ENCODE measurements at regions not wholly inside any gene's neighbourhood (a gene's known extent, or its start where the extent isn't known, plus 50 kb on each side); places are given as distances from the start of the nearest gene placed in this dataset.

DNA sequence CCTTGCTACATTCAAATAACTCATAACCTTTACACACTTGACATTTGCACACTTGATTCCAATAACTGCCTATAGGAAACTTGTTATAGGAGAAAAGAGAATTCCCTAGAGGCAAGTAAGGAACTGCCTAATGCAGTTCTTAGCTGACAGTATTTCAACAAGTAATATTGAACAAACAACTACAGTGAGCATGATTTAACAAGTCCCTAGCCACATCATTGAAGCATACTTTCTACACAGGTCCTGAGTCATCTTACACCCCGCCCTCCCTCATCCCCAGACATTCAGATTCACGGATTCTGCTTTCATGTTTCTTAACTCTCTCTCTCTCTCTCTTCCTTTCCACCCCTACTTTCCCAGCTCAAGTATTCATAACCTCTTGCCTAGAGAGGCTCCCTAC lies 153.5 kb downstream of the LSM5 start:
- no peak for DNase-seq

DNA sequence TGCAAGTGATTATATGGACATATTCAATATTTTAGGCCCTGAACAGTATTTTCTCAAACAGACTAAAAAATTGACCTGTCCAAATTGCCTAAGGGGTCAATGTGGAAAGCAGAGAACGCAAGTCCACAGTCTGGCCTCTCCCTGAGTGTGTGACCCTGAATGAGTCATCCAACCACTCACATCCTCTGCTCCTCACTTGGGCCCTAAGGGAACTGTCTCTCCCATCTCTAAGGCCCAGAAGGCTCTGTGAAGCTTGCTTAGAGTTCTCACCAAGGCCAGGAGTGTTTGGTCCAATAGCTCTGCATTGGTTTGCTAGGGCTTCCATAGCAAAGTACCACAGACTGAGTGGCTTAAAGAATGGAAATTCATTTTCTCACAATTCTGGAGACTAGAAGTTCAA lies 155.1 kb downstream of the LSM5 start:
- no peak for DNase-seq

- DNase-seq: no peak
Measured at GRCh38 chr7:32330602-32331001, 159.6 kb downstream of the LSM5 start.

DNA sequence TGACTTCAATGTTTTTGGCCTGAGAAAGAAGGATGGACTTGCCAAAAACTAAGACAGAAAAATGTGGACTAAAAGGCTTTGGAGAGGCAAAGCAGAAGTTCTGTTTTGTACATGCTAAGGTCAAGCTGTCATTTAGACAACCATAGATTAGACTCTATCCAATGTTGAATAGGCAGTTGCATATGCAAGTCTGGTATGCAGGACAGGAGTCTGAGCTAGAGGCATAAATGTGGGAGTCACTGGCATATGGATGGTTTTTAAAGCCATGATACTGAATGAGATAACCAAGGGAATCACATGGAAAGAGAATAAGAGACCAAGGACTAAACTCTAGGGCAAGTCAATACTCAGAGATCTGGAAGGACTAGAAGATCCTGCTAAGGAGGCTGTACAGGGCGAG lies 164.1 kb downstream of the LSM5 start:
- DNase-seq: no peak

DNA sequence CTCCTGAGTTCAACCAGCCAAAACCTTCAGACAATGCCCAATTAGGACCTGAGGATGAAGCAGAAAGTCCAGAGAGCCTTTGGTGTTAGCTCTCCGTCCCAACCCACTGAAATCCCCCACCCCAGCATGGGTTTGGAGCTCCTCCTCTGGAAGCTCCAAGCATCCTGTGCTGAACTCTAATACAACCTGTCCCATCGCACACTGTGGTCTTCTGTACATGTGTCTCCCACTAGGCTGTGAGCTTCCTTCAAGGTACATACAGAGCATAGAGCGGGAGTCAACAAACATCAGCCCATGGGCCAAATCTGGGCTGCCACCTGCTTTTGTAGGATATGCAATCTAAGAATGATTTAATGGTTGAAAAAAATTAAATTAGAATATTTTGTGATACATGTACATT lies 166.5 kb downstream of the LSM5 start:
- no peak for DNase-seq

- DNase-seq: no peak
Measured at GRCh38 chr7:32319012-32319382, 171.2 kb downstream of the LSM5 start.

GRCh38 chr7:32318300-32319011 lies 171.7 kb downstream of the LSM5 start:
- DNase-seq: no peak

DNA sequence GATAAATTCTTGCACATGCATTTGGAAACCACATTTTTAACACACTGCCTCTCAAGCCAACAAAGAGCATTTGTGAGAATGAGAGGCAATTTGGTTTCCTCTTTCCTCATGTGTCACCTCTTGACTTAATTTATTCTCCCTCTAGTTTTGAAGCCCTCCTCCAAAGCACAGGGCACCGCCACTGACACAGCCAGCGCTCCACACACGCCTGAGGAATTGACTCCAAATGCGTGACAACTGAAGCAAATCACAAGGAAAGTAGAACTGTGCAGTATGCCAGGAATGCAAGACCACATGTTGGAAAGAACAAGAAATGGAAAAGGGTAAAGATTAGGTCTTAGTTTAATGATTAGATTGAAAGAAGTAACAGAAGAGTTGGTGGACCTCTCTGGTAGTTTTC lies 173.3 kb downstream of the LSM5 start:
- no peak for DNase-seq

- DNase-seq: no peak
Measured at GRCh38 chr7:32314761-32315160, 175.4 kb downstream of the LSM5 start.

- DNase-seq: no peak
Measured at GRCh38 chr7:32301427-32301826, 188.8 kb downstream of the LSM5 start.

DNA sequence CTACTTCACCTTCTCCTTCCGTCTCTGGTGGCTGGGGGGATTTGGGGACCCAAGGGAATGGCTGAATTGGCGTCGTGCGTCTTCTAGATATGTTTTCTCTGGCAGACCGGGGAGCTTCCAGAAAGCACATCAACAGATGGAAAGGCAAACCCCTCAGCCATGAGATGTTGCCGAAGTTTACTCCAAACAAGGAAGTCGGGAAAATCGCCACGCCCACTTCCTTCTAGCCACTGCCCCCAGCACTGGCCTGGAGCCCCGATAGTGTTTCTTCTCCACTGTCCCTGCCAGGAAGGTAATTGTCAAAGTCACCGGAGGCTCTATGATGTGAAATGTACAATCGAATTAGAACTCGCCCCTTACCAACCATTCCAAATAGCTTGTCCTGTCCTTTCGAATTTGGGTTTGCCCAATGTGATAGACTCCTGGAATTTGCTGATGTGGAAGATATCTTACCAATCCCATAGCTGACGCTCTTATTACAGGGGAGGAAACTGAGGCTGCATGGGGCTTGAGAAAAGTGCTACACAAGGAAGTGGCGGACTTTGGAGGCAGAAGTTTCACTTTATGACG lies 191.0 kb downstream of the LSM5 start:
- DNase-seq: no peak

- DNase-seq: no peak
Measured at GRCh38 chr7:32298408-32299132, 191.6 kb downstream of the LSM5 start.

GRCh38 chr7:32293833-32294232 lies 196.3 kb downstream of the LSM5 start:
- DNase-seq: no peak

- no peak for DNase-seq
Measured at GRCh38 chr7:32289651-32290414, 200.3 kb downstream of the LSM5 start.

GRCh38 chr7:32285698-32286097 lies 204.5 kb downstream of the LSM5 start:
- no peak for DNase-seq

DNA sequence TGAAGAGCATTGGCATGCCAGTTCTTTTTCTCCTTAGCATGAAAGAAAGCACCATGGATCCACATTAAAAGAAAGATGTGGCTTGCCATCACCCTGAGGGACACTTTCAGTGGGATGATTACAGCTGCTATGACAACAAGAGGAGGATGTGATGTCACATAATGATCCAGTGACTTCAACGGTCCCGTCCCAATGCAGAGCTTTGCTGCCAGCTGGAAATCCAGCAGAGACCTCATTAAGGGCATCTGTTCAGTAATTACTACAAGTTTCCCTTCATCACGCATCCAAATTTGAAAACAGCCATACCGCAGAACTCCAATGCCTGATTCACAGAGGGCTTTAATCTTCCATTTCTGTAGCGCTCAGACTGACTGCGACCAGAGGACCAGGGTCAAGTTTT lies 206.6 kb downstream of the LSM5 start:
- DNase-seq: no peak

DNA sequence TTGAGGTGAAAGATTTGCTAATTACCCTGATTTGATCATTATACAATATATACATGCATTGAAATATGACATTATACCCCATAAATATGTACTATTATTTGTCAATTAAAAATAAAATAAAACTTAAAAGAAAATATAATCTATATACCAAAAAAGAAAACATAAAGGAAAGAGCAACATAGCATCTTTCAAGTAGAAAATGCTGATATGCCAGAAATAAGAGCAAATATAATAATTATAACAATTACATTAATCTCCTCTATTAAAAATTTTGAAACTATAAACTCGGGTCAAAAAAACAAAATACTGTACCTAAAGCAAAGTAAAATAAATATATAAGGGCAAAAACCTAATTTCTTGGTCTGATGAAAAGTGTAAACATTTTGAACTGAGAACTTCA lies 209.3 kb upstream of the PDE1C start:
- no peak for DNase-seq

- DNase-seq: no peak
Measured at GRCh38 chr7:32275216-32276009, 205.2 kb upstream of the PDE1C start.

DNA sequence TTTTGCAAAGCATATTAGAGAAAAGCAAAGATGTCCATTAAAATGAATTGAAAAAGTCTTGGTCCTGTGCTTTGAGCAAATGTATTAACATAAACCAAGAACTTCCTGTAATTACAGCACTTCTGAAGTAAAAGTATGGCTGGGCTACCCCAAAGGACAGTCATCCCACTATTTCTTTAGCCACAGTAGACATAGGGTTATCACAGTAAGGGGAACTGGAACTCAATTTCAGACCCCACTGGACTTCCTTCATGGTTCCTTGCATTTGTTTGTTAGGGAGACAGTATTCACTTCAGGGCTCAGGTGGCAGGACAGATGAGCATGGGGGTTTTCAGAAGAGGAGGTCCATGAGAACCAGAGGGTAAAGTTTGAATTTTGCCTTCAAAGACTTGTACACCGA lies 203.1 kb upstream of the PDE1C start:
- DNase-seq: no peak

DNA sequence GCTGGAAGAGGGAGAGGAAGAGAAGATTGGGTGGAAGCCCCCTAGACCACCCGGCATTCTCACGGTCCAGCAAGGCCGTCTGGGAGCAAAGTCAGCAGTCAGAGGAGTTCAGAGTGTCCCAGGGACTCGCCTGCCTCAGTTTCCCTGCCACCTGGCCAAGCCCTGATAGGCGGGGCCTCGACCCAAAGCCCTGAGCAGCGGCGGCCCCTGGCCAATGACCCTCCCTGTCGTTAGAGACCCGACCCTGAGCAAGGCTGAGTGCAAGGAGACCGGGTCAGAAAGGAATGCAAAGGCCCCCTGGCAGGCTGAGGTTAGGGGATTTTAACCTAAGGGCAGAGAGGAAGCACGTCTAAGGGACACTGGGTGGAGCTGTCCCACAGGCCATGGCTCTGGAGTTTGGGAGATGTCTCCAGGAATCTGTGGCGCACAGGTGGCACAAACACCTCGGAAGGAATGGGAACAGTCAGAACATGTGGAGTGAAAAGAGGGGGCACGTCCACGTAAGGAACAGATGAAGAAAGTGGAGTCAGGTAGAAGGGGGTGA lies 196.8 kb upstream of the PDE1C start:
- DNase-seq: no peak

DNA sequence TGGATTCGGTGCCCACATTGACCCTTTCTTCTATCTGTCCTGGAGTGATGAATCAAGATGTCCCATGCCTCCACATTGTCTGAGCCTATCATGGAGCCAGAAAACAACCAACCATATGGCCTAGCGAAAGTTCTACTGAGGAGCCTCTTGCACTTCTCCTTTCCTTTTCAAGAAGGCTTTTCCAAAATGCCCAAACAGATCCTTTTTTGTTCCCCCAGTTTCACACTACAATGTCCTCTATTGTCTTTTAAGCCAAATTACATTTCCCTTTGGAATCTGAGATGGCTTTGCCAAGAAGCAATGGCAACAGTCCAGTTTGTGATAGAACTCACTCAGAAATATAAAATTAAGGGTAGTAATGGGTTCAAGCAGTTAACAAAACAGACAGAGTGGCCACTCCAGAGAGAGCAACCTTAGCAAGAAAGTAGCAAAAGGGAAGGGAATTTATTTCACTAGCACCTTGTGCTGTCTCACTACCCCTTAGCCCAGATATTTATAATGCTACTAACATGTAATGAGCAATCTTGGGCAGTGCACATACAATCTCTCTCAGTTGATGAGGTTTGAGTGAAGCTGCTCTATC lies 194.6 kb upstream of the PDE1C start:
- DNase-seq: no peak

DNA sequence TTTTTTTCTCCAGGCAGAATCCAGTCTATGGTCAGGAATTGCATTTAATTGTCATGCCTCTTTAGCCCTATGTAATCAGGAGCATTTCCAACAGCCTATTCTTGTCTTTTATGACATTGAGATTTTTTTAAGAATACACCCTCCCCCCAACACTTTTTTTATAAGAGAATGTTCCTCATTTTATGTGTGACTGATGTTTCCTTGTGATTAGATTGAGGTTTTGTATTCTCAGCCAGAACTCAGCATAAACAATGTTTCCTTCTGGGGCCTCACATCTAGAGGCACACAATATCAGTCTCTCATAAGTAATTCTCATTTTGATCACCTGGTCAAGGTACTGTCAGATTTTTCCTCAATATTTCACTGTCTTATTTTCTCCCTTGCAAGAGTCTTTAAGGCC lies 193.4 kb upstream of the PDE1C start:
- DNase-seq: no peak
